ENCODE measurements at regions not wholly inside any gene's neighbourhood (a gene's known extent, or its start where the extent isn't known, plus 50 kb on each side); places are given as distances from the start of the nearest gene placed in this dataset.

DNA sequence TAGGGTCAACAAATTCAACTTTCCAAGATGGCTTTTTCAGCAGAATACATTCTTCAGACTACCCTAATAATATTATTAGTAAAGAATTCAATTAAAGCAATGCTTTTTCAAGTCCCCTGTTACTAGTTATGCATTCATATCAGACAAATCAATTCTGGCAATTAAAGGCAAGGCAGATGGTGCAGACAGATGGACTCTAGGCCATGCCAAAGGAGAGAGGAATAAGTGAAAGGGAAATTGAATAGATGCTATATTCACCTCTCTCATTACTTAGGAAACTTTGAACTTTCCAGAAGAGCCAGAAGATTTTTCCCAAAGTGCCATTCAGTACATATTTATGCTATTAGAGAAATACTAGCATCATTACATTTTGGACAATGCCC, 487.7 kb upstream of the RASGRP1 start:
- DNase-seq, result no peak

DNA sequence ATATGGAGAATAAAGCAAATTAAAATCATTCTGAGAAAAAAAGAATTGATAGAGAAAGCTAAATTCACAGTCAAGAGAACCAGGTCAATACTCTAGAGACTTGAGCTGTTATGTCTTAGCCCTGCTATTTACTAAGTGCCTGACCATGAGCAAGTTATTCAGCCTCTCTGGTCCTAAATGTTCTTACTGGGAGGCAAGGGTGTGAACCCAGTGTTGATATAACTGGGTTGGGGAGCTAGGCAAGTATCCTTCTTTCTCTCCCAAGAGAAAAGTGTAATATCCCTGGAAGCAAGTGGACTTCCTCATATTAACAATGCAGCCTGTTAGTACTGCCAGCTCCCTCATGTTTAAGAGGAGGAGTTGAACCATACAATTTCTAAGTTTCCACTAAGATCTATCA, 488.9 kb upstream of the RASGRP1 start:
- DNase-seq, result no peak

DNA sequence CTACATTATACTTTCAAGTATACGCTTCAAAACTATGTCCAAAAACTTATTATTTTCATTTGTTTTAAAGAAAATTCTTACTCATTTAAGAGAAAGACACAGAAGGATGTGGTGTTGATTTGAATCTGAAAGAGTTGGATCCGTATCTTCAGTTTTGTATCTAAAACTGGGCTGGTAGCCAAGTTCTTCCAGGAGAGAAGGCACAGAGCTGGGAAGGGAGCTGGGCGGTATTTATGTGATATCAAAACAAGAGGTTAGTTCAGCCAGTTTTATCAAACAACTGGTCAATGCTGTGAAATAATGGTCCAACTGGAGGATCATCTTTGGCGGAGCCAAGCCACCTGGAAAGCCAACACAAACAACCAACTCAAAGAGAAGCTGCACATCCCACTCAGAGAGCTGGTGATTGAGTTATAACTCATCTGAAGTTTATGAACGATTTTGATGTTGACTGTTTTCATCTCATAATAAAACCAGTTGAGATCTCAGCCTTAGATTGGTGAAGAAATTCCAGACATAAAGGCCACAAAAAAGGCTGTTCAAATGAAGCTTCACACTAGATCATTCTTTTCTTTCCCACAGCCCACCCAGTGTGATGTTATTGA, 489.6 kb upstream of the RASGRP1 start:
- no peak for DNase-seq

GRCh38 chr15:39056357-39056756, 491.7 kb upstream of the RASGRP1 start:
- DNase-seq, result no peak

DNA sequence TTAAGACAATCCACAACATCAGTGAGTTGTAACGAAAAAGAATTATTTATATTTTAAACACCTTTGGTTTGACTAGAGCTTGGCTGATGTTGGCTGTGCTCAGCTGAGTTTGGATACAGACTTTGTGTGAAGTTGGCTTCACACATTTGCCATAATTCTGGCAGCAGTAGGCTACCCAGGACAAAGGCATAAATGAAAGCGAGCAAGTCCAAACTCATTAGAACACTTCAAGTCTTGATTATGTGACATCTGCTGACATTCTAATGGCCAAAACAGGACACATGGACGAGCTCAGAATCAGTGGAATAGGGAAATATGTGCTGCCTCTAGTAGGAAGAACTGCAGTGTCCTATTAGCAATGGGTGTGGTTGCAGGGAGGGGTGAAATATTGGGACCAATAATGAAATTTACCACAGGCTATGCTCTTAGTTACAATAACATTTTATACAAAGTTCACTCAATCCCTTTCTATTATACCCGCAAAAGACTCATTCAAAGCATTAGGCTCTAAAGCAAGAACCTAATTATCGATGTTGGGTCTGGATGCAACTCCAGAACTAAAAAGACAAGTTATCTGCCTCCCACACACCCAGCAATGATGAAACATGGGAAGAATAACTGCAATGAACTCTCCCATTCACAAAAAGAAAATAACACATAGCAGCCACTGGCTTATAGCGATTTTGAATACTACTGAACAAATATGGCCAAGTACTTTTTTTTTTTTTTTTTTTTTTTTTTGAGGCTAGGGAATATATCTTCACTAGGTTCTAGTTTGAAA, 493.9 kb upstream of the RASGRP1 start:
- no peak for DNase-seq

DNA sequence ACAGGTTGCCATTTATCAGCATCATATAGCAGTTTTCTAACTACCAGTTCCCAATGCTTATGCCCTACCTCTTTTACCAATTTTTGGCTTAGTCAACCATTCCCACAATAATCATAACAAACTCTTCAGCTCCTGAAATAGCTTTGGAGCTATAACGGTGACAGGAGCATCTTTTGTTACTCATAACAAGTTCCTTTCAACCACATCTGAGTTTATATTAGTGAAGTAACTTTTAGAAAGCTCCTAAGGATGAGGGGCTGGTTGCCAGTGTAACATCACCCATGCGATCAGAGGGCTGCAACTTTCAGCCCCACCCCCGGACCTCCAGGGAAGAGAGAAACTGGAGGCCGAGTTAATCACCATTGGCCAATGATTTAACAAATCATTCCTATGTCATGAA, 495.3 kb upstream of the RASGRP1 start:
- DNase-seq, result no peak

GRCh38 chr15:39061952-39062464, 497.4 kb upstream of the RASGRP1 start:
- DNase-seq, result no peak

- DNase-seq, result no peak
These were observed 502.1 kb upstream of the RASGRP1 start for GRCh38 chr15:39066677-39067076.

DNA sequence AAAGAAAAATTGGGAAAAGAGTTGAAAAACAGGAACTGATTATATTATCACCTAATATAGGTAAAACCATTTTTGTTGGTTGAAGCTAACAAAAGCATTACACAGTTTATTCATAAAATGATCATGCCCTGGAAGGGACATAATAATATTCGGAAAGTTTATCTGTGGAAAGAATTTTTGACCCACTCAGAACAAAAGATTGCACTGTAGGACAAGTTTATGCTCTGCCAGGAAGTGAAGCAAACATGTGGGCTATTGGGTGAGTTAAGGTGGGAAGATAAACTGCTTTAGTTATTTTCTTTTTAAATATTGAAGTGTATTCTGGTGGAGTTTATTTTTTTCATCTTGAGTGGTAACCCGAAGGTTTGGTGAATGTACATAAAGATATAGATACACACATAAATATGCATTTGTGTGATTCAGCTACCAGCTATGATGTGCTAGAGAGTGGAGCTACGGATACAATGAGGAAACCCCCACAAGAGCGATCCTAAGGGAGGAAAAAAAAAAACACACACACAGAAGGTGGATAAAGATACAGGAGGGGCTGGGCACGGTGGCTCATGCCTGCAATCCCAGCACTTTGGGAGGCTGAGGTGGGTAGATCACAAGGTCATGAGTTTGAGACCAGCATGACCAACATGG, 506.4 kb upstream of the THBS1 start:
- no peak for DNase-seq

DNA sequence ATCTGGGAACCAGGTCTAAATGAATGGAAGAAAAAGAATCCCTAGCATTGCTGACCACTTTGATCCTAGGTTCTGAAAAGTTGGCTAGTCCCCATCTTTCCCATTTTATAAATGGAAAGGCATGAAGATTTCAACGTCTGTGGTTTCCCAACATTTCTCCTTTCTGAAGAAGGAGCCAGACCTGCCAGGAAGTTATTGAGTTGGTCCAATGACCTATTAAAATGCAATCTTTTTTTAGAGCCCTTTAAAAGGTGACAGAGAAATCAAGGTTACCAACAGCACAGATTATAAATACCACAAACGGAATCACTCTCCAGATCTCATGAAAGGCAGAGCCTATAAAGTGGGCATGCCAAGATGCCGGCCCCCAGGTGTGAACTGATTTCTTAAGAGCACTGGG, 505.6 kb upstream of the THBS1 start:
- DNase-seq, result no peak

DNA sequence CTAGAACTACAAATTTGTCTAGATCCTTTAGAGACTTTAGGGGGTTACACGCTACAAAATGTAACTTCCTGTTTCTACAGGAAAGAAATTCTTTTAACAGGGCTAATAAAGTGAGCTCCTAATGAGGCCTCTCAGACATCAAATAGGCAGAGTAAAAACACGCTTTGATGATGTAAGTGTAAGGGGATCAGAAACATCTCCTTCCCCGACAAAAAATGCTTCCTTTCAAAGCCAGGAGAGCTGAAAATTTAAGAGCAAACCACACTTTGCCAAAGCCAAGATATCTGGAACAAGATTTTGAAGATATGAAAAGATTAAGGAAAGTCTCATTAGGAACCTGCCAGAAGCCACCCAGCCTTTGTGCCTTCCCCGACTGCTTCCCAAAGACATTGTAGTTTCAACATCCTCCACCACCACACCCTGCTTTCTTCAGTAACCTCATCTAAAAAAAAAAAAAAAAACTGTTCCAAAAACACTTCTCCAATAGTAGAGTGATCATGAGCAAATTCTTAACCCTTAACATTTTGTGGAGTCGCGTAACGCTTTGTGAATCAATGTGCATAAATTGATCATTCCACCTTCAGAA, 505.0 kb upstream of the THBS1 start:
- DNase-seq, result no peak

DNA sequence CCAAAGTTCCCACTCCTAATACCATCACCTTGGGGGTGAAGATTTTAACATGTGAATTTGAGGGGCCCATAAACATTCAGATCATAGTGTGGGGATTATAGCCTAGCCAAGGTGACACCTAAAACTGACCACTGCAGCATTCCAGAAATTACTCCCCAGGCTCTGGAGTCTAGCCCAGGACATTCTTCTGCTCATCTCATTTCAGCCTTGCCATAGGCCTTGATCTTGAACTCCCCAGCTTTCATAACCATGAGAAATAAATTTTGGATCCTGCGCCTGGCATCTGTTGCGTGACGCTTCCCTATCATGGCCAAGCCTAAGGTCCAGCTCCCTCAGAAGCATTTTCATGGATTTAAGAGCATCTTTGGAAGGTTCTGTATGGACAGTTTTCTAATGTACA, 502.9 kb upstream of the THBS1 start:
- no peak for DNase-seq

- no peak for DNase-seq
These were observed 501.5 kb upstream of the THBS1 start for GRCh38 chr15:39079296-39079847.

DNA sequence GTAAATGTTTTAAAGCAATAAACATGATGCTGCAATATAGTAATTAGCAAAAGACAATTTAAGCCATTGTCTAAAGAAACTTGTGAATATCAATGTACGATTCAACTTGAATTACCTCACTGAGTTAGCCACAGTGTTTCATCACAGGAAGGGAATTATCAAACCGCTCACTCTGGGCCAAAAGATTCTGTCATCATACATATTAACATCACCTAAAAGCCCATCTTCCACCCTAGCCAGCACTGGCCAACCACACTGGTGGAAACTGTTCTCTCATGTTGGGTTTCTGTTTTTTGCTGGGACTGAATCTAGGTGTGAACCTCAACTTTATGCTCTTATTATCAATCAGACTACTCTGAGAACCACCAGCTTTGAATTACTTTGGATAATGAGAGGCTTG, 497.7 kb upstream of the THBS1 start:
- DNase-seq, result no peak

GRCh38 chr15:39084674-39085530, 496.0 kb upstream of the THBS1 start:
- DNase-seq, result peak; percentile 1

- DNase-seq, result no peak
These were observed 494.2 kb upstream of the THBS1 start for GRCh38 chr15:39086641-39087040.

DNA sequence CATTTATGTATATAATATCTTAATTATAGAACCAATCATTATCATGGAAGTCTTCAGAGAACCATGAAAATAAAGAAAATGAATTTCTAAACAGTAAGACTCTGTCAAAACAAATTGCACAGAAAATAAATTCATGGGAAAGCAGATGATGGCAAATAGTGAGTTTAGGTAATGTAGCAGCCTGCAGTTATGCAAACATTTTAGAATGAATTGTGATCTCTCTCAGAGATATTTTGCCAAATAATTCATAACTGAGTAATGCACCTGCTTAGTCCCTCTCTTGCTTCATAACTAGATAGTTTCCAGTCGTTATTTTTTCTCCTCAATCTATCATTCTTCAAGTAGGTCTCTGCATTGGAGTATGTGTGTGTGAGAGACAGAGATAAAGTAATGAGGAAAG, 492.7 kb upstream of the THBS1 start:
- no peak for DNase-seq

DNA sequence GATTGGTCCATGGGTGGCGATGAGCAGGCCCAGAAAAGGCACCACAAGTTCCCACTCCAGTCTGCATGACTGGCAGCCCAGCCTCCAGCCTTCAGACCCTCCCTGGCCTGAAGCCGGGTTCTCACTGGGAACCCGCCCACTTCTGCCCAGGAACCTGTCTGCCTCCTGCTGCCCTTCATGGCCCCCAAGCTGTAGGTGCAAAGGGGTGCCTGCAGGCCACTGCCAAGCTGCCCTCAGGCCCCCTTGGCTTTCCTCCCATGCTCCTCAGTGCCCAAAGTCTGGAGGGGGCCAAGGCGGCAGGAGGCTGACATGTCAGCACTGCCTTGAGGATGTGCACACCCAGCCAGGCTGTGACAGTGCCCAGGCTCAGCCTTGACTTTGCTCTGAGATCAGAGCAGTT, 488.5 kb upstream of the THBS1 start:
- no peak for DNase-seq

DNA sequence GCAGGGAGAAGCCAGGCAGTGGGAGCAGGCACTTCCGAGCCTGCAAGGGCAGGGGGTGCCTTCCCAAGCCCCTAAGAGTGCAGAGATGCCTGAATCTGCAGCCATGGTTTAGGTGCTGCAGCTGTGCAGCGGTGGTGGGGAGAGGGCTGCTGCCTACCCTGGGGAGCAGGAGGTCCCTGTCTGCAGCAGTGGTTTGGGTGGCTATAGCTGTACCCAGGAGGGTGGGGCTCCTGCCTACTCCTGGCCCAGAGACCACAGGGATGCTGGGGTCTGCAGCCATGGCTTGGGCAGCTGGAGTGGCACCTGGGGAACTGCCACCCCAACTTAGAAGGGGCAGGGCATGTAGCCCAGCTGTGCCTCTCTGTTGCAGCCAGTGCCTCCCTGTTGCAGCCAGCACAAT, 488.1 kb upstream of the THBS1 start:
- no peak for DNase-seq

DNA sequence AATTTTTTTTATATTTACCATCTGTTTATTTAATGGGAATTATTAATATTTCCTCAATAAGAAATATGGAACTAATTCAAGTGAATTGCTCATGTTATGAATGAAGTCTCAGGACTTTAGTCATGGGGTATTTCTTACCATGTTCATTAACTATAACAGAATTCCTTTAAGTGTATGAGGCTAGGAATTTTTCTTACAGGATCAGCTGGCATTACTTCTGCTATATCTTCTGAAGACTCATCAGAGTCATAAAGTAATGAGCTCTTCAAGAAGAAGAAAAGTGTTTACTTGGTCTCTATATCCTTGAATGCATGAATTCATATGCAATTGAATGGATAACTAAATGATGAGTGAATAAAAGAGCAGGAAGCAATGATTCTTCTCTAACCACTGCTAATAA, 486.8 kb upstream of the THBS1 start:
- DNase-seq, result no peak

GRCh38 chr15:39095218-39095879, 485.5 kb upstream of the THBS1 start:
- no peak for DNase-seq

GRCh38 chr15:39096608-39097205, 484.2 kb upstream of the THBS1 start:
- DNase-seq, result no peak
